ENCODE measurements at regions not wholly inside any gene's neighbourhood (a gene's known extent, or its start where the extent isn't known, plus 50 kb on each side); places are given as distances from the start of the nearest gene placed in this dataset.

- TF ChIP-seq BACH1 (IDR thresholded peaks at IDR 0.05; ENCODE audit: low read length) (no peak), MAFK (IDR thresholded peaks at IDR 0.05; ENCODE audit: low read depth, low read length) (no peak), TEAD4 (IDR thresholded peaks at IDR 0.05; ENCODE audit: low read depth, low read length) (no peak), SIX5 (IDR thresholded peaks at IDR 0.05; ENCODE audit: low read depth, low read length) (no peak), JUN (IDR thresholded peaks at IDR 0.05; ENCODE audit: low read depth, low read length) (no peak), E2F6 (IDR thresholded peaks at IDR 0.05) (no peak)
Measured at GRCh38 chr2:58974881-58975280, 733.8 kb upstream of the FANCL start (continued).
